Coronary artery (tissue), 2 donors: ENCODE measurements at regions not wholly inside any gene's neighbourhood (a gene's known extent, or its start where the extent isn't known, plus 50 kb on each side); places are given as distances from the start of the nearest gene placed in this dataset.
"Not testable (repeated sequence)": the region's sequence is repeated elsewhere in the genome, so short reads cannot be mapped to it uniquely, and the experiment has no call there.

Experiments used
- DNase-seq: peaks from one replicate; pipeline ENCODE4 v3.0.0-alpha.2; 2017; ENCODE audit warnings: low spot score
- H3K27ac ChIP-seq, 2 donors: fragments of 200-600 bp; sonication (generic); one replicate each; pipeline ENCODE4 v1.5.1; 2016 to 2019
- H3K4me3 ChIP-seq: fragments of 200-600 bp; sonication (generic); 2 replicates; pipeline ENCODE4 v1.5.1; 2016; ENCODE audit warnings: mild to moderate bottlenecking, moderate library complexity
- CTCF ChIP-seq: fragments of 200-600 bp; sonication (generic); IDR thresholded peaks from one replicate; pipeline ENCODE4 v1.5.1; 2019; ENCODE audit warnings: antibody characterized with exemption

- H3K27ac ChIP-seq, result no peak overlapping the region
- no peak overlapping the region for H3K4me3 ChIP-seq
- no peak for TF ChIP-seq CTCF
- DNase-seq, result no peak
Measured at GRCh38 chr3:144585953-144586352, 614.3 kb downstream of the DIPK2A start.

- no peak for TF ChIP-seq CTCF
- Histone ChIP-seq H3K4me3 (no peak overlapping the region), H3K27ac (no peak overlapping the region)
- DNase-seq, result no peak
Measured at GRCh38 chr3:144586382-144586781, 614.8 kb downstream of the DIPK2A start.

GRCh38 chr3:144590854-144591253 lies 619.2 kb downstream of the DIPK2A start:
- Histone ChIP-seq H3K27ac (no peak overlapping the region), H3K4me3 (no peak overlapping the region)
- DNase-seq, result no peak
- no peak for TF ChIP-seq CTCF

GRCh38 chr3:144593881-144594280 lies 622.3 kb downstream of the DIPK2A start:
- H3K4me3 ChIP-seq, result no peak overlapping the region
- DNase-seq, result no peak
- TF ChIP-seq CTCF, result no peak
- H3K27ac ChIP-seq, result no peak overlapping the region

- H3K27ac ChIP-seq, H3K4me3 ChIP-seq, DNase-seq: not testable (repeated sequence)
Measured at GRCh38 chr3:144620236-144620635, 648.6 kb downstream of the DIPK2A start.

GRCh38 chr3:144622845-144623244 lies 651.2 kb downstream of the DIPK2A start:
- no peak for TF ChIP-seq CTCF
- Histone ChIP-seq H3K4me3 (no peak overlapping the region), H3K27ac (no peak overlapping the region)
- no peak for DNase-seq

- no peak overlapping the region for H3K4me3 ChIP-seq
- no peak overlapping the region for H3K27ac ChIP-seq
- no peak for DNase-seq
- TF ChIP-seq CTCF, result no peak
Measured at GRCh38 chr3:144624656-144625055, 653.0 kb downstream of the DIPK2A start.

GRCh38 chr3:144626835-144627234 lies 655.2 kb downstream of the DIPK2A start:
- H3K4me3 ChIP-seq, result no peak overlapping the region
- H3K27ac ChIP-seq, result no peak overlapping the region
- no peak for TF ChIP-seq CTCF
- DNase-seq, result no peak
